GM12878 (cell line): ENCODE measurements at regions not wholly inside any gene's neighbourhood (a gene's known extent, or its start where the extent isn't known, plus 50 kb on each side); places are given as distances from the start of the nearest gene placed in this dataset.

Experiments
- ATAC-seq: fragments of 200-7000 bp; cut with Tn5 transposase; 3 replicates; pipeline ENCODE4 v1.9.1; 2020; ENCODE audit warnings: mild to moderate bottlenecking, moderate library complexity
- BruUV-seq: library from RNA; stranded (reverse); fragments of 400-500 nt; replicated peaks from 2 replicates; lab custom pipeline; 2021; lab: Mats Ljungman, UMichigan
- CTCF ChIA-PET: fragments of 300-600 bp; sonication (Branson Sonifier 250); formaldehyde crosslinking; extraction: SDS; loops from one replicate; lab custom pipeline; 2021; ENCODE audit warnings: inconsistent platforms; lab: Yijun Ruan, JAX
- POLR2A ChIA-PET: fragments of 350-600 bp; formaldehyde crosslinking; extraction: SDS; loops from one replicate; lab custom pipeline; 2021; ENCODE audit warnings: inconsistent platforms; lab: Charles Lee
- RAD21 ChIA-PET: fragments of 300-600 bp; sonication (Branson Sonifier 250); formaldehyde crosslinking; loops from one replicate; lab custom pipeline; 2023; ENCODE audit warnings: antibody characterized with exemption; ENCODE audit not compliant: unreplicated experiment; lab: Charles Lee
- SMC1A ChIA-PET: fragments of 300-600 bp; sonication (Branson Sonifier 250); formaldehyde crosslinking; loops from one replicate; lab custom pipeline; 2023; ENCODE audit not compliant: unreplicated experiment, uncharacterized antibody; lab: Charles Lee
- DNase-seq: peaks from one replicate; pipeline ENCODE4 v3.0.0-alpha.2; 2011; ENCODE audit warnings: low read depth, low spot score
- FAIRE-seq: peaks from 3 replicates; lab custom pipeline; 2011; peaks lifted over from hg19 to GRCh38; lab: Jason Lieb, UNC
- H2AFZ ChIP-seq: 2 replicates; pipeline ENCODE4 v1.6.0; 2011; ENCODE audit warnings: low read depth, low read length, control low read depth; ENCODE audit not compliant: control insufficient read depth
- H3K27ac ChIP-seq: 2 replicates; pipeline ENCODE4 v1.5.1; 2011; ENCODE audit warnings: control low read depth; ENCODE audit not compliant: control insufficient read depth, insufficient read depth
- H3K27me3 ChIP-seq, 2 experiments: replicated peaks in 1 of 2; 2 replicates each; pipeline versions ENCODE4 v1.6.0 to v1.6.1; 2011; ENCODE audit warnings: low read length in 1 of 2; ENCODE audit not compliant: control insufficient read depth in 2 of 2, insufficient read depth in 2 of 2
- H3K36me3 ChIP-seq, 2 experiments: 2 replicates each; pipeline ENCODE4 v1.5.1; 2011; ENCODE audit warnings: low read length in 1 of 2; ENCODE audit not compliant: control insufficient read depth in 2 of 2, insufficient read depth in 2 of 2
- H3K4me1 ChIP-seq: 2 replicates; pipeline ENCODE4 v1.6.1; 2011; ENCODE audit warnings: mild to moderate bottlenecking, low read length, moderate library complexity, mixed read lengths; ENCODE audit not compliant: control insufficient read depth, insufficient read depth
- H3K4me2 ChIP-seq: 2 replicates; pipeline ENCODE4 v1.6.0; 2011; ENCODE audit warnings: control low read depth; ENCODE audit not compliant: control insufficient read depth, insufficient read depth
- H3K4me3 ChIP-seq: fragments of 200-600 bp; sonication (generic); 2 replicates; pipeline ENCODE4 v1.5.1; 2016
- H3K79me2 ChIP-seq: 2 replicates; pipeline ENCODE4 v1.6.0; 2011; ENCODE audit warnings: low read length; ENCODE audit not compliant: control insufficient read depth, insufficient read depth
- H3K9ac ChIP-seq: 2 replicates; pipeline ENCODE4 v1.8.0; 2011; ENCODE audit warnings: low read length, control low read depth, mixed read lengths; ENCODE audit not compliant: control insufficient read depth, insufficient read depth
- H3K9me3 ChIP-seq: replicated peaks from 3 replicates; pipeline ENCODE4 v1.5.1; 2011; ENCODE audit warnings: mild to moderate bottlenecking, low read length; ENCODE audit not compliant: control insufficient read depth, insufficient read depth
- H4K20me1 ChIP-seq: 2 replicates; pipeline ENCODE4 v1.6.0; 2011; ENCODE audit not compliant: control insufficient read depth, insufficient read depth
- CEBPB ChIP-seq, 2 experiments: fragments of 150-350 bp in 1 of 2; IDR thresholded peaks; 2 replicates each; pipeline ENCODE4 v1.6.1; 2012 to 2014; ENCODE audit warnings: low read depth in 2 of 2, low read length in 2 of 2, borderline replicate concordance in 1 of 2, inconsistent platforms in 1 of 2
- SPI1 ChIP-seq: IDR thresholded peaks from 2 replicates; pipeline ENCODE4 v1.6.1; 2011; ENCODE audit warnings: low read depth, mild to moderate bottlenecking, low read length, moderate library complexity, borderline replicate concordance; ENCODE audit not compliant: insufficient read depth
- SREBF1 ChIP-seq: IDR thresholded peaks from 2 replicates; pipeline ENCODE4 v1.6.1; 2012; ENCODE audit warnings: mild to moderate bottlenecking, low read length
- WGBS: methylation state at CpG from one replicate; pipeline ENCODE4 v1.1.6; 2016; ENCODE audit warnings: low lambda C conversion rate; ENCODE audit not compliant: insufficient replicate concordance, insufficient coverage; ENCODE audit errors: missing lambda C conversion rate; 5-methylcytosine and 5-hydroxymethylcytosine counted together
- in situ Hi-C: fragments of 300-500 bp; cut with MboI; formaldehyde crosslinking; loops from 9 replicates; pipeline ENCODE4 v1.14.3; 2018; ENCODE audit warnings: mixed read lengths
- intact Hi-C: fragments of 100-400 bp; cut with micrococcal nuclease; formaldehyde crosslinking; loops from one replicate; pipeline ENCODE4 v1.14.2; 2022; ENCODE audit not compliant: unreplicated experiment

DNA sequence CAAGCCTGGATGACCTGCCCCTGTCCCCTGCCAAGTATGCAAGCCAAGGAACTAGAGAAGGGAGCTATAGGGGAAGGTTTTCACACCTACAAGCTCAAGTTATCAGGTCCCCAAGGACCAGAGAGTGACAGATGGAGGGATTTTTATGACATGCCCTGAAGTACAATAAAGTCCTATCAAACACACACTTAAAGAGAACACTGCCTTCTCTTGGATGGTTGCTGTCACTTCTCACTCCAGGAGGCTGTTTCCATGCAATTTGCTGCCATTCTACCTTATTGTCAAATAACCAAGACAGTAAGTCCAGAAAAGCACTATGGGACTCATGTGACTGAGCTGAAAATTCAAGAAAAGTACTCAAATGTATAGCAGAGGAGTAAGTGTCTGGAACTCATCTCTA is 76.6 kb upstream of the DDX18 start:
- BruUV-seq: no TSS peak
- Histone ChIP-seq H4K20me1 (no peaks in the 10 kb centered on the region), H3K4me2 (no peak overlapping the region), H2AFZ (no peak overlapping the region), H3K27ac (no peak overlapping the region), H3K9ac (no peak overlapping the region), H3K27me3 (no peaks in the 10 kb centered on the region), H3K79me2 (no peaks in the 10 kb centered on the region)
- in situ Hi-C loops: no loop called here
- no peak for DNase-seq
- RAD21 ChIA-PET: no interaction called here
- TF ChIP-seq CEBPB (IDR thresholded peaks at IDR 0.05; ENCODE audit: borderline replicate concordance in 1 of 2, low read depth in 2 of 2, low read length in 2 of 2): no peak
- TF ChIP-seq, all 136 proteins: peak for 0
- intact Hi-C loops: no loop called here
- Histone ChIP-seq H3K4me1 (no peaks in the 10 kb centered on the region), H3K9me3 (no peaks in the 10 kb centered on the region), H3K36me3 (no peaks in the 10 kb centered on the region), H3K4me3 (no peak overlapping the region)
- ATAC-seq (no peak), FAIRE-seq (no peak)
- SMC1A ChIA-PET: no interaction called here
- CTCF ChIA-PET: no interaction called here
- POLR2A ChIA-PET: no interaction called here

GRCh38 chr2:117738991-117739839 is 75.3 kb upstream of the DDX18 start:
- H3K27me3 ChIP-seq: no peaks in the 10 kb centered on the region
- H3K9ac ChIP-seq: no peak overlapping the region
- no TSS peak for BruUV-seq
- H3K27ac ChIP-seq: no peak overlapping the region
- intact Hi-C loops: no loop called here
- no peaks in the 10 kb centered on the region for H3K36me3 ChIP-seq
- ChIA-PET SMC1A (interaction anchor here (1.1 kb wide), 1 partner anchor 8 kb away, joined by 3 read pairs; no protein-coding TSS in a partner anchor), POLR2A (no interaction called here), RAD21 (no interaction called here), CTCF (no interaction called here)
- H3K4me1 ChIP-seq: no peaks in the 10 kb centered on the region
- ATAC-seq: no peak
- H3K9me3 ChIP-seq: no peaks in the 10 kb centered on the region
- no peak for FAIRE-seq
- in situ Hi-C loops: no loop called here
- no peaks in the 10 kb centered on the region for H4K20me1 ChIP-seq
- H2AFZ ChIP-seq: no peak overlapping the region
- no peak overlapping the region for H3K4me2 ChIP-seq
- no peaks in the 10 kb centered on the region for H3K79me2 ChIP-seq
- WGBS: 0% methylated on average over 2 of the region's 2 CpGs
- DNase-seq: no peak
- no peak for TF ChIP-seq SREBF1
- peak; percentile 58; the same call in 1 of the 2 replicates for TF ChIP-seq SPI1
- TF ChIP-seq, all 136 proteins: peak for 1
- H3K4me3 ChIP-seq: no peak overlapping the region
